ENCODE measurements at regions not wholly inside any gene's neighbourhood (a gene's known extent, or its start where the extent isn't known, plus 50 kb on each side); places are given as distances from the start of the nearest gene placed in this dataset.

DNA sequence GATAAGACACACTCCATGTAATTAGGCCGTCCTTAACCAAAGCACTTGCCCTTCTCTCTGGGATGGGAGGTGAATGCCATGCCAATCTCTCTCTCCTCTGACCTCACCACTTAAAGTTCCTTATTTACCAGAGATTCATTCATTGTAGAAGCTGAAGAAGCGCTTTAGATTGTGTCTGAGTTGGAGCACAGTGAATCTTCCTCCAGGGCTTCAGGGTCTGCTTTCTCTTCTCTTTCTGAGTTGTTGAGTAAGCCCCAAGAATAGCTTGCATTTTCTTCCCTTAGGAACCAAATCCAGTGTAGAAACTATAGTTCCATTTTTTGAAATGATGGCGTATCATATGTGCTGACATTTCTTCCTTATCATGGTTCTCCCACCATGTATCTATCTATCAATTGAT is 104.5 kb upstream of the MAML3 start:
- no peaks in the 10 kb centered on the region for H3K4me1 Mint-ChIP-seq
- H3K9me3 Mint-ChIP-seq = no peaks in the 10 kb centered on the region
- no peak for ATAC-seq (replicated peaks)
- no peak overlapping the region for H3K27ac Mint-ChIP-seq
- no peaks in the 10 kb centered on the region for H3K36me3 Mint-ChIP-seq (ENCODE audit: low read depth)
- no peak overlapping the region for H3K4me3 Mint-ChIP-seq
- peaks cover 51% of the 10 kb centered on the region for H3K27me3 Mint-ChIP-seq

DNA sequence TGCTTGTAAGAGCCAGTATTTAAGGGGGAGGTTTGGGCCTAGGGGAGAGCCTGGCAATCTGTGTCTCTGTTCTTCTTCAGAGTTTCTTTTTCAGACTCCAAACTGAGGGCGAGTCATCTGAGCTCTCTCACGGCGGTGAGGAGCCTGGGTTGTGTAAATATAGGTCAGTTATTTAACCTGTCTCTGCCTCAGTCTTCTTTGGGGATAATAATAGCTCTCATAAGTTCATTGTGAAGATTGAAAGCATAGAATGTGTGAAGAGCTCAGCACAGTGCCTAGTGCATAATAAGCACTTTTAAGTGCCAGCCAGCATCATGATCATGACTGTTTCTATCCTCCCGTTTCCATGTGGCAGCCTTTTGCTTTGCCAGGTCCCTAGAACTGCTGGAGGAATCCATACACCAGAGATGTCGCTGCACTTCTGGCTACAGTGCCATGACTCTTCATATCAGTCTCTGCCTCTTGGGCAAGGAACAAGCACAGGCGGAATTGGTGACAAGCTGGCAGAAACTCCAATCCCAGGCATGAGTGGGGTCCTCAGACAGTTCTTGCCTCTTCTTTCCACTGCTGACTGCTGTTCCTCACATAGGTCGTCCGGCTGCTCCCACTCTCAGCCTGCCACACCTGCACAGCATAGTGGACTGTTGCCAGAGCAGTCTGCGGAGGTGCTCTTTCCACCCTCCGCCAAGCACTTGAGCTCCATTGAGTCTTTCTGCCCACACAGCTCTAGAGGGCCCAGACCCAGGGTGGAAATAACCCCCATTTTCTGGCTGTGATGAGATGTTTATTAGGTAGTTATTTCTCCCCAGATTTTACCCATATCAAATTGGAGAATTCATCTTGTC is 103.7 kb upstream of the MAML3 start:
- Mint-ChIP-seq H3K4me3 (no peak overlapping the region), H3K27me3 (peaks cover 48% of the 10 kb centered on the region), H3K27ac (peak overlapping the region; percentile 35), H3K4me1 (no peaks in the 10 kb centered on the region), H3K9me3 (no peaks in the 10 kb centered on the region), H3K36me3 (ENCODE audit: low read depth) (no peaks in the 10 kb centered on the region)
- ATAC-seq (replicated peaks) = no peak

DNA sequence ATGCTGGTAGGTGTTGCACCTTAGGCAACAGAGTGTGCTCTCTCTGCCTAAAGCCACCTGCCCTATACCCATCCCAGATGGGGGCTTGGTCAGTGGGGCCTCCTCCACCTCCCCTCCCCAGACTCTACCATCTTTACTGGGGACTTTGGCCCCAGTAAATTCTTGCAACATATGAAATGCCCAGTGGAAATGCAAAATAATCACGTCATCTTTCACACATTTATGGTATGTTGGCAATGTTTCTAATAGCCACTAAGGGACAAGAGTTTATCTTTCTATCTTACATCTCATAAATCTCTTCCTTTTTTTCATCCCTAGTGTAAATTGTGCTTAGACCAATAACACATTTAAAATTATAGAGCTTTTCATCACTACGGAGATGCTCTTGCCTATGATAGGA is 103.0 kb upstream of the MAML3 start:
- H3K27ac Mint-ChIP-seq = peak overlapping the region; percentile 35
- no peak overlapping the region for H3K4me3 Mint-ChIP-seq
- H3K36me3 Mint-ChIP-seq (ENCODE audit: low read depth) = no peaks in the 10 kb centered on the region
- ATAC-seq (replicated peaks) = no peak
- peaks cover 45% of the 10 kb centered on the region for H3K27me3 Mint-ChIP-seq
- H3K9me3 Mint-ChIP-seq = no peaks in the 10 kb centered on the region
- H3K4me1 Mint-ChIP-seq = no peaks in the 10 kb centered on the region

DNA sequence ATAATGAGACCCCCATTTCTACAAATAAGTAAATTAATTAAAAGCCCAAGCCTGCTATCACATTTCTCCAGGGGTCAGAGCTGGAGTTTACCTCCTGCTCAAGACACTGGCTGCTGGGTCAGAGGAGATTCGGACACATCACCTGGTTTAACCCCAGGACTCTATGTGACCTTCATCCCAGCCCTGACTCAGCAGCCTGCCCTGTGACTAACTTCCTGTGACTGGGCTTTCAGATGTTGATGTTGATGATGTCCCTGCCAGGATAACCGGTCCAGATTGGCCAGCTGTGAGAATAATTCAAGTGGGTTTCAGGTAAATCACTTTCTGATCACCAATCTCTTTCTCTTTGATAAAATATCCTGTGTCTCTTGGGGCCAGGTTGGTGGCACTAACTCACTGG is 102.4 kb upstream of the MAML3 start:
- Mint-ChIP-seq H3K4me1 (no peaks in the 10 kb centered on the region), H3K27me3 (peaks cover 44% of the 10 kb centered on the region), H3K4me3 (no peak overlapping the region), H3K9me3 (no peaks in the 10 kb centered on the region), H3K36me3 (ENCODE audit: low read depth) (no peaks in the 10 kb centered on the region), H3K27ac (peak overlapping the region; percentile 53)
- ATAC-seq (replicated peaks) = peak; percentile 77

DNA sequence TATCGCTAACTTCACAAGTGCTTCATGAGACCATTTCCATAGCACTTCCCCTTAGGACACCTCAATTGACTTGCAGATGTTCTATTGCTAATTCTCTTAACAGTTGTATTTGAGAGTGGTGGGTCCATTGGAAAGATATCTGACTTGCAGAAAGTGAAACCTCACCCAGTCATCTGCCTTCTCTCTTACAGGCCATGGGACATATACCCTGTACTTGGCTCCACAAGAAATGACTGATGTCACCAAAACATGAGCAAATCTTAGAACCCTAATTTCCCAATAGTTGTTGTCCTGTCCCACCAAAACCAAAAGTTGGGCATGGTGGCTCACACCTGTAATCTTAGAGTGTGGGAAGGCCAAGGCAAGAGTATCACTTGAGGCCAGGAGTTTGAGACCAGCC is 101.9 kb upstream of the MAML3 start:
- Mint-ChIP-seq H3K9me3 (no peaks in the 10 kb centered on the region), H3K4me3 (no peak overlapping the region), H3K27me3 (peaks cover 43% of the 10 kb centered on the region), H3K4me1 (no peaks in the 10 kb centered on the region), H3K36me3 (ENCODE audit: low read depth) (no peaks in the 10 kb centered on the region), H3K27ac (peak overlapping the region; percentile 53)
- ATAC-seq (replicated peaks) = peak; percentile 72

DNA sequence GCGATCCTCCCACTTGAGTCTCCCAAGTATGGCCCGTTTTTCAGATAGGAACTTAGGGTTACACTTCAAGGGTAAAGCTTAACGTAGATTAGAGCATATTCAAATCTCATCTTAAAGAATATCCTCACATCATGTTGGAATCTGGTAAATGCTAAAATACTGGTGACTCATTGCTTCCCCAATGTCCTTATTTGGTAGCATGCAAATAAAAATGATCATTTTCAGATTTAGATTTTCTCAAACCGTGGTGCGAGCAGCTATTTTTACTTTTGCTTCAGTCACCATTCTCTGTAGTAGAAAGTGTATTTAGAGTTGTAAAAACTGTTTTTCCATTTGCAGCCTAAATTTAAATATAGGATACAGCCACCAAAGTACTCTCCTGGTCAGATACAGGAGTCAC is 101.5 kb upstream of the MAML3 start:
- Mint-ChIP-seq H3K9me3 (no peaks in the 10 kb centered on the region), H3K27me3 (peaks cover 41% of the 10 kb centered on the region), H3K4me3 (no peak overlapping the region), H3K36me3 (ENCODE audit: low read depth) (no peaks in the 10 kb centered on the region), H3K4me1 (no peaks in the 10 kb centered on the region), H3K27ac (no peak overlapping the region)
- ATAC-seq (replicated peaks) = no peak

DNA sequence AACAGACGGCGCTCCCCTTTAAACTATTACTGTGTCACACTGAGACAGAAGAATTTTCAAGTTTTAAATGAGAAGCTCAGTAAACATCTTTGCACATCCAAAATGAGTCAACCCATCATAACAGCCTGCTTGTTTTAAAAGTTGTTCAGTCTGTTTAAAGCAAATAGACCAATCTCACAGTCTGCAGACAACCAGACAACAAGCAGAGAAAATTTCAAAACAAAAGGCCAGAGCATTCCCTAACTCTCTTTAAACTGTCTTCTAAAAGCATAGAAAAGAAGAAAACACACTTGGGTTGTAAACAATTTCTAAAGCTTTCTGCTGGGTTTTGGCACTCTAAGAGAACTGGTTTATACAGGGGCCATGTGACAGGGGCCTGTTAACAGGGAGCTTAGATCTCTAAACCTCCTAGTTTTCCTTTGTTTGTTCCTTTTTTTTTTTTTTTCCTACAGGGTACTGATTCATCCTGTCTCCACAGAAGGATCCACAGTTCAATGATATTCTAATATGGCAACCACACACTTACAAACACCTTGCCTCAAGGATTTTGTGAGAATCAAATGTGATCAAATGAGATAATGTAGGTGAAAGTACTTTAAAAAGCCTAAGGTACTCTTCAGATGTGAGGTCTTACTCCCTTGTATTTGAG is 100.8 kb upstream of the MAML3 start:
- no peaks in the 10 kb centered on the region for H3K9me3 Mint-ChIP-seq
- no peak for ATAC-seq (replicated peaks)
- peak overlapping the region; percentile 63 for H3K4me3 Mint-ChIP-seq
- H3K27me3 Mint-ChIP-seq = peaks cover 38% of the 10 kb centered on the region
- H3K4me1 Mint-ChIP-seq = no peaks in the 10 kb centered on the region
- no peak overlapping the region for H3K27ac Mint-ChIP-seq
- H3K36me3 Mint-ChIP-seq (ENCODE audit: low read depth) = no peaks in the 10 kb centered on the region

DNA sequence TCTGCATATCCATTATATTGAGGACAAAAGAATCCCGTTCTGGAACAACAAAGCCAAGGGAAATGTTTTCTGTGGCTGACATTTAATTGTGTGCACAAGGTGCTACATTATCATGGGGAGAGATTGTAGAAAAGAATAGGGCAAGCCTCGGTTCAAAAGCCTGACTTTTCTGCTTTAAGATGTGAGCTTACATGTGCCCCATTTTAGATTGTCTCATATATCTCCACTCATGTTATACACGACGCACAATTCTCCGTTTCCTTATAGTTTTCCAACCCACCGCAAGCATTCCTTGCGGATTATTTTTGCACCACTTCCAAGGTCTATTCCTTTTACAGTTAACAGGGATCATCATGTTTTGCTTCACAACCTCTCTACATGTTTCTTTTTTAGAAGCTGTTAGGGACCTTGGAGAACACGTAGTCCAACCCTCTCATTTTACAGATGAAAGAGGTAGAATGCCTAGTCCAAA is 99.6 kb upstream of the MAML3 start:
- H3K36me3 Mint-ChIP-seq (ENCODE audit: low read depth) = no peaks in the 10 kb centered on the region
- H3K27ac Mint-ChIP-seq = no peak overlapping the region
- no peaks in the 10 kb centered on the region for H3K9me3 Mint-ChIP-seq
- H3K4me3 Mint-ChIP-seq = peak overlapping the region; percentile 63
- no peaks in the 10 kb centered on the region for H3K4me1 Mint-ChIP-seq
- H3K27me3 Mint-ChIP-seq = peaks cover 31% of the 10 kb centered on the region
- no peak for ATAC-seq (replicated peaks)

DNA sequence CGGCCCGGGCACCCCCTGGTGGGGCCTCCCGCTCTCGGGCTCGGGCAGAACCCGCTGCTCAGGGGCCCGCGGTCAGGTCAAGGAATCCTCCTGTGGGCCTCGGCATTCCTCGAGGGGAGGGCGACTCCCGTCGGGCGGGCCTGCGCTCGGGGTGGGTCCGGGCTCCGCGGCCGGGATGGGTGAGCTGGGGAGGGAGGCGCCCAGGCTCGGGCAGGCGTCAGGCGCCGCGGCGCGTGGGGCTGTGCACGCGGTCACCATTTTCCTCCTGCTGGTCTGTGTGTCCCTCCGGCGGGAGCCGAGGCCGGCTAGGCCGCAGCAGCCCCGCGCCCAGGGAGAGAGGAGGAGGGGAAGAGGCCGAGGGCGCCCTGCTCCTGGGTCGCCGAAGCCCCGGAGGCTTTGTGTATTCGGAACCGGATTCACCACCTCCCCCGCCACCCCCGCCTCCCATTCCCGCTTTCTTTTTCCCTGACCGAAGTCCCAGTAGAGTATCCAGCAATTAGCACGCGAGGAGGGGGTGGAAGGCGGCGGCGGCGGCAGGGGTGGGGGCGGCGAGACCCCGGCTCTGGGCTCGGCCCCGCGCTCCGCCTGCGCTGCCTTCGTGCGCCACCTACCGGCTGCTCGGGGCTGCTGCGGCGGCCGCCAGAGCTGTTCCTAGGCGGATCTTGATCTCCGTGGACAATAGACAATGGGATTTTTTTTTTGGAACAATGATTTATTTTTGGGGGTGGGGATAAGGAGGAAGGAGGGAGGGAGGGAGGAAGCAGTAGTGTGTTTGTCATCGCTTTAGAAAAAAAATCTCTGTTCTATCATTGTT is 99.0 kb upstream of the MAML3 start:
- no peaks in the 10 kb centered on the region for H3K36me3 Mint-ChIP-seq (ENCODE audit: low read depth)
- no peaks in the 10 kb centered on the region for H3K9me3 Mint-ChIP-seq
- peak overlapping the region; percentile 63 for H3K4me3 Mint-ChIP-seq
- peaks cover 24% of the 10 kb centered on the region for H3K27me3 Mint-ChIP-seq
- no peaks in the 10 kb centered on the region for H3K4me1 Mint-ChIP-seq
- H3K27ac Mint-ChIP-seq = no peak overlapping the region
- ATAC-seq (replicated peaks) = peak; percentile 47

DNA sequence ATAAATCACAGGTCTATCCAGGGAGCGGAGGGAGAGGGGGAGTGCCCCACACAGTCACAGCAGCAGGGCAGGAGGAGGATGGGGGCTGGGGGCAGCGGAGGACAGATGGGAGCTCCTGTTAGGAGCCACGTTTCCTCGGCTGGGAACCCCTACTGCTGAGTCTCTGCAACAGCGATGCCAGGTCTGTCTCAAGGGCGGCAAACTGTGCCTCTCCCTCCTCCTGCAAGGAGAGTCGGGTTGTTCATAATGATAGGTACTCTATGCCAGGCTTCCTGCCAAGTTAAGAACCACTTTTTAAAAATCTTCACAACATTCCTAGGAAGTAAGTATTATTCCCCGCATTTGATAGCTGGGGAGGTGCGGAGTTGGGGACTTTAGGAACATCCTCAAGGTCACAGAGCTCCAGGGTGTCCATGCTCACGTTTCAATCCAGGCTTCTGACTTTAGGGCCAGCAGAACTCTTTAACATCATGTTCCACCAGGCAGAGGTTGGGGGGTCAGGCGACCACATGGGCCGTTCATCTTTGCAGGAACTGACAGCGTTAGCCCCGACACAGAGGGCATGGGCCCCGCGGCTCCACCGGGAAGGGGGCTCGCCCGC is 98.3 kb upstream of the MAML3 start:
- ATAC-seq (replicated peaks) = no peak

DNA sequence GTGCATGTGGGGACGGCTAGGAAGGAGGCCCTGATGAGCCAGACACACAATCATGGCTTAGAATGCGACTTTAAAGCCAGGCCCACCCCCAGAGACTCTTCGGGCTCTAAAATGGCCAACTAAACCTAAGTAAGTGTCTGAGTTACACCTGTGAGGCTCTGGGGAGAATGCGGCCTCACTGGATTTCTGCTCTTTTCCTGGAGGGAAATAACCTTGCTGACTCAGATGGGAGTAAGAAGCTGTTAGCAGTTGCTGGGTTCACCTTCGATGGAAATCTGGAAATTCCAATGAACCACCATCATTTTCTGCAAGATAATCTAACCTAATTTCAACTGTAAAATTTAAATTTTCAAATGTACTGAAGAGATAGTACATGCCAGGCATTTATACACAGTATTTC is 97.6 kb upstream of the MAML3 start:
- Mint-ChIP-seq H3K4me3 (peak overlapping the region; percentile 49), H3K27ac (no peak overlapping the region), H3K9me3 (no peaks in the 10 kb centered on the region), H3K4me1 (no peaks in the 10 kb centered on the region), H3K36me3 (ENCODE audit: low read depth) (no peaks in the 10 kb centered on the region), H3K27me3 (peaks cover 19% of the 10 kb centered on the region)
- ATAC-seq (replicated peaks) = no peak

More for the DNA sequence above, 98.3 kb upstream of the MAML3 start:
- Mint-ChIP-seq H3K4me3 (peak overlapping the region; percentile 49), H3K27ac (no peak overlapping the region), H3K9me3 (no peaks in the 10 kb centered on the region), H3K27me3 (peaks cover 22% of the 10 kb centered on the region), H3K36me3 (ENCODE audit: low read depth) (no peaks in the 10 kb centered on the region), H3K4me1 (no peaks in the 10 kb centered on the region)

DNA sequence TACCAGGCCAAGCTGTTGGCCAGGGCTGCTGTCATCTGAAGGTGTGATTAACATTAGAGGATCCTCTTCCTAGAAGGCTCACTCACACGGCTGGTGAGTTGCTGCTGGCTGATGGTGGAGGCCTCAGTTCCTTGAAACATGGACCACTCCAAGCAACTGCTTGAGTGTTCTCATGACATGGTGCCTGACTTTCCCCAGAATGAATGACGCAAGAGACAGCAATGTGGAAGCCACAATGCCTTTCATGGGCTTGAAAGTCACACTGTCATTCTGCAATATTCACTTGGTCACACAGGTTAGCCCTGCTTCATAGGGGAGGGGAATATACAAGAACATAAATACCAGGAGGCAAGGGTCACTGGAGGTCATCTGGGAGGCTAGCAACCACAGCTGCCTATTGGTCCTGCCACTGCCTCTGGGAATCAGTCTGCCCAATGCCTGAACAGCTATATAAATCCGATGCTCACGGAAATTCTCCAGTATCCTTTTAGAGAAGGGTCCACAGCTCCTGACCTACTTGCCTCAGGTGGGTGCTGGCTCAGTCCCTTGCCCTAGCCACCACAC is 97.1 kb upstream of the MAML3 start:
- H3K4me1 Mint-ChIP-seq = no peaks in the 10 kb centered on the region
- no peaks in the 10 kb centered on the region for H3K9me3 Mint-ChIP-seq
- peak overlapping the region; percentile 49 for H3K4me3 Mint-ChIP-seq
- H3K36me3 Mint-ChIP-seq (ENCODE audit: low read depth) = no peaks in the 10 kb centered on the region
- peak; percentile 18 for ATAC-seq (replicated peaks)
- no peak overlapping the region for H3K27ac Mint-ChIP-seq
- peaks cover 19% of the 10 kb centered on the region for H3K27me3 Mint-ChIP-seq

DNA sequence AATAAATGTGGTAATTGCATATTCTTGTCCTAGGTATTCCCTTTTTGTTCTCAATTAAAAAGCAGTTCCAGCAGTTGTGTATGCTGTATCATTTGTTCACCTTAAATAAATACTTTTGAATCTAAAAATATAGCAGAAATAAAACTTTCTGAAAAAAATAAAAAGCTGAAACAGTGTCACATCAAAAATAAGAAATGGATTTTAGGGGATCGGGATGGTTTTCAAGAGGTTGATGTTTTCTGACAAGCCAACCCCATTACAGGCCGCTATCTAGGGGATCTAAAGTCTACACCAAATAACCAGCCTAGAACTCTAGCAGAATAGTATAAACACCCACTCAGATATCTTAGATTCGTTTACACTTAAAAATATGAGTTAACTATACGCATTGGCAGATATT is 95.4 kb upstream of the MAML3 start:
- H3K4me1 Mint-ChIP-seq = no peaks in the 10 kb centered on the region
- peaks cover 16% of the 10 kb centered on the region for H3K27me3 Mint-ChIP-seq
- no peak overlapping the region for H3K27ac Mint-ChIP-seq
- H3K36me3 Mint-ChIP-seq (ENCODE audit: low read depth) = no peaks in the 10 kb centered on the region
- H3K4me3 Mint-ChIP-seq = no peak overlapping the region
- H3K9me3 Mint-ChIP-seq = no peaks in the 10 kb centered on the region
- no peak for ATAC-seq (replicated peaks)

DNA sequence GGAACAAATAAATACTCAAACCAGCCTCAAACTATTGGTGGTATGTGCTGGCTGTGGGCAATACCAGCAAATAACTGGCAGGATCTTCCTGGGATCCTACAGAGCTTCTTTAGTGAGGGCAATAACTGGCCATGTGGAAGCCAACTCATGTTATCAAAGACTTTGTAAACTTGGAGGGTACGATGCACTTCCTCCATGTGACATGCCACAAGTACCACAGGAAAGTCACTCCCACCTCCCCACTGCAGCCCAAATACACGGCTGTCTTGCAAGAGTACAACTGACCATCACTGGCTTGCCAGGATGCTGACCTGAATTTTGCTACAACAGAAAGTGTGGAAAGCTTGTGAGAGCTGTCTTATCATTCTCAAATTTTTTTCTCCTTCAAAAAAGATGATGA is 93.3 kb upstream of the MAML3 start:
- H3K4me3 Mint-ChIP-seq = no peak overlapping the region
- no peak overlapping the region for H3K27ac Mint-ChIP-seq
- no peaks in the 10 kb centered on the region for H3K9me3 Mint-ChIP-seq
- peaks cover 9% of the 10 kb centered on the region for H3K27me3 Mint-ChIP-seq
- ATAC-seq (replicated peaks) = no peak
- no peaks in the 10 kb centered on the region for H3K36me3 Mint-ChIP-seq (ENCODE audit: low read depth)
- no peaks in the 10 kb centered on the region for H3K4me1 Mint-ChIP-seq

All from activated T-helper 17 cell treated with anti-CD3 and anti-CD28 coated beads, Interleukin-2, amount 50 U/mL, for 72 hours (primary cell).